CD14-positive monocyte (primary cell): ENCODE measurements at regions not wholly inside any gene's neighbourhood (a gene's known extent, or its start where the extent isn't known, plus 50 kb on each side); places are given as distances from the start of the nearest gene placed in this dataset.

Experiments used
- DNase-seq, 3 donors: peaks; one replicate each; pipeline ENCODE4 v3.0.0-alpha.2; 2011 to 2022
- H2AFZ ChIP-seq: 2 replicates; pipeline ENCODE4 v1.6.0; 2012; ENCODE audit warnings: mild to moderate bottlenecking, low read depth, low read length, inconsistent platforms; ENCODE audit not compliant: insufficient read depth, poor library complexity, severe bottlenecking
- H3K27ac ChIP-seq, 2 donors: 1 replicate in 1 of 2; 2 replicates in 1 of 2; pipeline ENCODE4 v1.5.1; 2012 to 2013; ENCODE audit warnings: low read length in 2 of 2, control low read depth in 1 of 2, inconsistent platforms in 1 of 2, low read depth in 1 of 2, mild to moderate bottlenecking in 1 of 2
- H3K27me3 ChIP-seq, 2 donors: one replicate each; pipeline versions ENCODE4 v1.6.0 to v1.6.1; 2011 to 2013; ENCODE audit warnings: low read length in 2 of 2; ENCODE audit not compliant: control insufficient read depth in 2 of 2, insufficient read depth in 2 of 2
- H3K36me3 ChIP-seq, 2 donors: replicated peaks in 1 of 2; 1 replicate in 1 of 2; 2 replicates in 1 of 2; pipeline versions ENCODE4 v1.5.1 to v1.6.1; 2012 to 2013; ENCODE audit warnings: low read length in 2 of 2, control low read depth in 1 of 2, inconsistent platforms in 1 of 2, mild to moderate bottlenecking in 1 of 2; ENCODE audit not compliant: insufficient read depth in 2 of 2, control insufficient read depth in 1 of 2
- H3K4me1 ChIP-seq, 2 donors: 1 replicate in 1 of 2; 2 replicates in 1 of 2; pipeline versions ENCODE4 v1.5.1 to v1.6.1; 2012 to 2013; ENCODE audit warnings: low read length in 2 of 2, control low read depth in 1 of 2, inconsistent platforms in 1 of 2, mild to moderate bottlenecking in 1 of 2, moderate library complexity in 1 of 2; ENCODE audit not compliant: insufficient read depth in 2 of 2, control insufficient read depth in 1 of 2
- H3K4me2 ChIP-seq: replicated peaks from 2 replicates; pipeline ENCODE3; 2012; ENCODE audit warnings: low read length, moderate library complexity, mild to moderate bottlenecking; ENCODE audit not compliant: poor library complexity, severe bottlenecking; ENCODE audit errors: extremely low read depth
- H3K4me3 ChIP-seq, 3 experiments: fragments of 200-600 bp in 1 of 3; sonication (generic) in 1 of 3; replicated peaks in 1 of 3; 1 replicate in 2 of 3; 2 replicates in 1 of 3; pipeline ENCODE4 v1.5.1; 2011 to 2013; ENCODE audit warnings: low read length in 3 of 3, mild to moderate bottlenecking in 3 of 3, control low read depth in 2 of 3, low read depth in 2 of 3, inconsistent platforms in 1 of 3, moderate library complexity in 1 of 3
- H3K79me2 ChIP-seq: 2 replicates; pipeline ENCODE4 v1.6.0; 2012; ENCODE audit warnings: mild to moderate bottlenecking, control low read depth, inconsistent platforms, low read length, moderate library complexity; ENCODE audit not compliant: insufficient read depth
- H3K9ac ChIP-seq: 2 replicates; pipeline ENCODE4 v1.6.0; 2017; ENCODE audit warnings: low read length, mild to moderate bottlenecking; ENCODE audit not compliant: insufficient read depth, poor library complexity, severe bottlenecking
- H3K9me3 ChIP-seq, 2 donors: replicated peaks in 1 of 2; 1 replicate in 1 of 2; 2 replicates in 1 of 2; pipeline versions ENCODE4 v1.5.1 to v1.6.1; 2012 to 2013; ENCODE audit warnings: low read length in 2 of 2, control low read depth in 1 of 2; ENCODE audit not compliant: control insufficient read depth in 1 of 2, insufficient read depth in 1 of 2
- H4K20me1 ChIP-seq: 2 replicates; pipeline ENCODE4 v1.6.0; 2012; ENCODE audit warnings: mild to moderate bottlenecking, low read length, control low read depth, moderate library complexity; ENCODE audit not compliant: insufficient read depth
- H3K27ac Mint-ChIP-seq, 7 donors: one replicate each; pipeline ENCODE4 v1.8.0; 2020; ENCODE audit warnings: mild to moderate bottlenecking in 7 of 7, mixed read lengths in 7 of 7, moderate library complexity in 6 of 7, inconsistent platforms in 2 of 7
- H3K27me3 Mint-ChIP-seq, 3 donors: one replicate each; pipeline ENCODE4 v1.8.0; 2021 to 2022; ENCODE audit warnings: low read depth in 3 of 3, mild to moderate bottlenecking in 3 of 3, mixed read lengths in 3 of 3, moderate library complexity in 3 of 3, inconsistent platforms in 1 of 3
- H3K36me3 Mint-ChIP-seq, 2 donors: one replicate each; pipeline ENCODE4 v1.8.0; 2020; ENCODE audit warnings: mixed read lengths in 2 of 2, inconsistent platforms in 1 of 2, mild to moderate bottlenecking in 1 of 2
- H3K4me1 Mint-ChIP-seq: one replicate; pipeline ENCODE4 v1.8.0; 2020; ENCODE audit warnings: mild to moderate bottlenecking, mixed read lengths
- H3K4me3 Mint-ChIP-seq, 2 donors: one replicate each; pipeline ENCODE4 v1.8.0; 2020; ENCODE audit warnings: mild to moderate bottlenecking in 2 of 2, mixed read lengths in 2 of 2, moderate library complexity in 1 of 2
- H3K9me3 Mint-ChIP-seq, 7 donors: one replicate each; pipeline ENCODE4 v1.8.0; 2020 to 2022; ENCODE audit warnings: mixed read lengths in 7 of 7, mild to moderate bottlenecking in 6 of 7, moderate library complexity in 6 of 7, inconsistent platforms in 2 of 7
- CTCF ChIP-seq: fragments of 200-600 bp; IDR thresholded peaks from one replicate; pipeline ENCODE4 v1.8.0; 2022; ENCODE audit warnings: antibody characterized with exemption, mild to moderate bottlenecking
- WGBS: methylation state at CpG from one replicate; pipeline ENCODE4 v1.1.5; 2013; ENCODE audit warnings: missing lambda C conversion rate; ENCODE audit not compliant: insufficient coverage; 5-methylcytosine and 5-hydroxymethylcytosine counted together
- intact Hi-C, 2 donors: fragments of 100-400 bp; cut with micrococcal nuclease; formaldehyde crosslinking; loops; one replicate each; pipeline versions ENCODE4 v1.15.0 to v1.15.1; 2023

DNA sequence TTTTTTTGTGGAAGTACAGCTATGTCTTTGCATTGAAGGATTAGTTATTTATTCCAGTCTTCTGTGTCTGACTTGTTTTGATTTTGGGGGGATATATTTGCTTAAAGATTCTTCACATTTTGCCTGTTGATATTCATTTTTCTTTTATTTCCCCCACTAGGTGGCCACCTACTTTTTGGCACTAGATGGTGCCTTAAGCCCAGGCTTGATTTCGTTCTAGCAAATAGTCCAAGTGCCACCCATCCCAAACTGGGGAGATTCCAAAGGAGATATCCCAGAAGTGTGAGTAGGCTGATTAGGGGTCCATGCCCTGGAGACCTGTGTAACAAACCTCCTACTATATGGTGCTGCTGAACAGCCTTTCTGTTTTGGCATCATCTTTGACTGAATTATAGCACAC lies 80.0 kb upstream of the SPATA16 start:
- Mint-ChIP-seq H3K4me3 (no peak overlapping the region), H3K27ac (no peak overlapping the region), H3K9me3 (peaks cover 0 to 8% (median 3%) of the 10 kb centered on the region in 7 donors), H3K4me1 (no peaks in the 10 kb centered on the region), H3K36me3 (no peaks in the 10 kb centered on the region), H3K27me3 (no peaks in the 10 kb centered on the region)
- WGBS: no CpG with 5 or more reads among the region's 1 CpG
- H3K9me3 ChIP-seq: peaks cover 0 to 18% of the 10 kb centered on the region in 2 donors
- no peak overlapping the region for H3K9ac ChIP-seq
- H4K20me1 ChIP-seq: no peaks in the 10 kb centered on the region
- H3K4me3 ChIP-seq: no peak overlapping the region
- TF ChIP-seq CTCF: no peak
- no peak for DNase-seq
- intact Hi-C loops: no loop called here
- H3K36me3 ChIP-seq: no peaks in the 10 kb centered on the region
- H3K79me2 ChIP-seq: no peaks in the 10 kb centered on the region
- no peak overlapping the region for H2AFZ ChIP-seq
- H3K4me1 ChIP-seq: no peaks in the 10 kb centered on the region
- no peak overlapping the region for H3K4me2 ChIP-seq
- no peaks in the 10 kb centered on the region for H3K27me3 ChIP-seq
- no peak overlapping the region for H3K27ac ChIP-seq

GRCh38 chr3:173217127-173217526 lies 76.1 kb upstream of the SPATA16 start:
- Mint-ChIP-seq H3K4me1 (no peaks in the 10 kb centered on the region), H3K36me3 (no peaks in the 10 kb centered on the region), H3K27me3 (no peaks in the 10 kb centered on the region), H3K9me3 (peaks cover 0 to 8% (median 2%) of the 10 kb centered on the region in 7 donors), H3K27ac (no peak overlapping the region), H3K4me3 (no peak overlapping the region)
- Histone ChIP-seq H3K4me2 (no peak overlapping the region), H3K27ac (no peak overlapping the region), H3K36me3 (no peaks in the 10 kb centered on the region), H3K9ac (no peak overlapping the region), H3K9me3 (peaks cover 0 to 14% of the 10 kb centered on the region in 2 donors), H3K4me3 (no peak overlapping the region), H3K4me1 (no peaks in the 10 kb centered on the region), H2AFZ (no peak overlapping the region), H4K20me1 (no peaks in the 10 kb centered on the region), H3K79me2 (no peaks in the 10 kb centered on the region), H3K27me3 (no peaks in the 10 kb centered on the region)
- WGBS: 100% methylated on average over 1 of the region's 3 CpGs
- intact Hi-C loops: no loop called here
- no peak for TF ChIP-seq CTCF
- no peak for DNase-seq
